ENCODE measurements at regions not wholly inside any gene's neighbourhood (a gene's known extent, or its start where the extent isn't known, plus 50 kb on each side); places are given as distances from the start of the nearest gene placed in this dataset.

GRCh38 chr2:194382221-194382620 lies 1274.8 kb upstream of the SLC39A10 start:
- no peak for TF ChIP-seq NCOA1 (CRISPR knock-in tag; IDR thresholded peaks at IDR 0.05)
- no peak for TF ChIP-seq ETV6 (CRISPR knock-in tag; conservative IDR thresholded peaks at IDR 0.05)
- no peak for TF ChIP-seq ZNF274 (CRISPR knock-in tag; IDR thresholded peaks at IDR 0.05)
- TF ChIP-seq DNMT3B (CRISPR knock-in tag; conservative IDR thresholded peaks at IDR 0.05): no peak
- TF ChIP-seq ZNF367 (CRISPR knock-in tag; IDR thresholded peaks at IDR 0.05; ENCODE audit: borderline replicate concordance): no peak
- no peak for TF ChIP-seq ZFP82 (CRISPR knock-in tag; IDR thresholded peaks at IDR 0.05; ENCODE audit: borderline replicate concordance)
- no peak for TF ChIP-seq FIP1L1 (IDR thresholded peaks at IDR 0.05; ENCODE audit: borderline replicate concordance, insufficient read depth, low read depth, low read length)
- no peak for TF ChIP-seq EP300 (IDR thresholded peaks at IDR 0.05; ENCODE audit: low read depth in 2 of 2, low read length in 2 of 2)
- no peak for TF ChIP-seq EP300 (CRISPR knock-in tag; IDR thresholded peaks at IDR 0.05; ENCODE audit: borderline replicate concordance)
- no peak for TF ChIP-seq MAX (IDR thresholded peaks at IDR 0.05)
- no peak for TF ChIP-seq MAFG (CRISPR knock-in tag; IDR thresholded peaks at IDR 0.05)
- TF ChIP-seq SMC3 (IDR thresholded peaks at IDR 0.05; ENCODE audit: low read length): no peak
- TF ChIP-seq EZH2 (conservative IDR thresholded peaks at IDR 0.05; ENCODE audit: low read depth, low read length): no peak
